Mesenchymal stem cell (in vitro differentiated cells and primary cell): ENCODE measurements at regions not wholly inside any gene's neighbourhood (a gene's known extent, or its start where the extent isn't known, plus 50 kb on each side); places are given as distances from the start of the nearest gene placed in this dataset.

ENCODE experiments used
- DNase-seq: peaks from one replicate; pipeline ENCODE4 v3.0.0-alpha.2; 2013
- H2AFZ ChIP-seq: one replicate; pipeline ENCODE4 v1.6.1; 2013; ENCODE audit warnings: low read depth, mild to moderate bottlenecking, control low read depth, inconsistent platforms, low read length, moderate library complexity
- H2AK5ac ChIP-seq: 2 replicates; pipeline ENCODE4 v1.6.1; 2013; ENCODE audit warnings: low read length, moderate library complexity, mild to moderate bottlenecking, inconsistent platforms; ENCODE audit not compliant: severe bottlenecking
- H2BK120ac ChIP-seq: one replicate; pipeline ENCODE4 v1.6.1; 2013; ENCODE audit warnings: low read depth, mild to moderate bottlenecking, inconsistent platforms, low read length, moderate library complexity
- H2BK12ac ChIP-seq, 2 experiments: one replicate each; pipeline ENCODE4 v1.6.1; 2013; ENCODE audit warnings: inconsistent platforms in 2 of 2, low read length in 2 of 2, mild to moderate bottlenecking in 2 of 2, moderate library complexity in 2 of 2, control low read depth in 1 of 2
- H2BK15ac ChIP-seq: one replicate; pipeline ENCODE4 v1.6.1; 2013; ENCODE audit warnings: mild to moderate bottlenecking, low read depth, inconsistent platforms; ENCODE audit not compliant: poor library complexity, severe bottlenecking
- H2BK5ac ChIP-seq: 2 replicates; pipeline ENCODE4 v1.6.1; 2013; ENCODE audit warnings: low read depth, mild to moderate bottlenecking, low read length, control low read depth, inconsistent platforms; ENCODE audit not compliant: poor library complexity, severe bottlenecking
- H3K14ac ChIP-seq, 2 experiments: one replicate each; pipeline ENCODE4 v1.6.1; 2013; ENCODE audit warnings: inconsistent platforms in 2 of 2, low read length in 2 of 2, control low read depth in 1 of 2, mild to moderate bottlenecking in 1 of 2, moderate library complexity in 1 of 2
- H3K18ac ChIP-seq, 2 experiments: one replicate each; pipeline ENCODE4 v1.6.1; 2013; ENCODE audit warnings: inconsistent platforms in 2 of 2, low read length in 2 of 2, control low read depth in 1 of 2, low read depth in 1 of 2, mild to moderate bottlenecking in 1 of 2
- H3K23ac ChIP-seq, 2 experiments: one replicate each; pipeline ENCODE4 v1.6.1; 2013; ENCODE audit warnings: inconsistent platforms in 2 of 2, low read length in 2 of 2, mild to moderate bottlenecking in 2 of 2, moderate library complexity in 2 of 2, control low read depth in 1 of 2
- H3K27ac ChIP-seq: 2 replicates; pipeline ENCODE4 v1.5.1; 2013; ENCODE audit warnings: mild to moderate bottlenecking, moderate library complexity, low read length, control low read depth, inconsistent platforms; ENCODE audit not compliant: poor library complexity, severe bottlenecking
- H3K27me3 ChIP-seq, 2 experiments: 2 replicates each; pipeline versions ENCODE4 v1.6.1 to v1.7.0; 2013; ENCODE audit warnings: low read length in 2 of 2, mild to moderate bottlenecking in 2 of 2, moderate library complexity in 2 of 2, control low read depth in 1 of 2, inconsistent platforms in 1 of 2; ENCODE audit not compliant: control insufficient read depth in 1 of 2, insufficient read depth in 1 of 2
- H3K36me3 ChIP-seq, 2 experiments: 2 replicates each; pipeline versions ENCODE4 v1.6.1 to v1.7.0; 2013; ENCODE audit warnings: low read length in 2 of 2, control low read depth in 1 of 2, inconsistent platforms in 1 of 2, low read depth in 1 of 2, mild to moderate bottlenecking in 1 of 2; ENCODE audit not compliant: insufficient read depth in 2 of 2, control insufficient read depth in 1 of 2
- H3K4ac ChIP-seq, 2 experiments: one replicate each; pipeline ENCODE4 v1.6.1; 2013; ENCODE audit warnings: inconsistent platforms in 2 of 2, low read length in 2 of 2, mild to moderate bottlenecking in 2 of 2, moderate library complexity in 2 of 2, control low read depth in 1 of 2, low read depth in 1 of 2
- H3K4me1 ChIP-seq: 2 replicates; pipeline ENCODE4 v1.6.1; 2013; ENCODE audit warnings: low read depth, low read length, control low read depth; ENCODE audit not compliant: control insufficient read depth, insufficient read depth
- H3K4me2 ChIP-seq: 2 replicates; pipeline ENCODE4 v1.6.1; 2013; ENCODE audit warnings: low read length, mild to moderate bottlenecking, inconsistent platforms; ENCODE audit not compliant: poor library complexity, severe bottlenecking
- H3K4me3 ChIP-seq, 2 experiments: 2 replicates each; pipeline versions ENCODE4 v1.5.1 to v1.7.0; 2013; ENCODE audit warnings: low read length in 2 of 2, mild to moderate bottlenecking in 2 of 2, control low read depth in 1 of 2, low read depth in 1 of 2; ENCODE audit not compliant: insufficient read depth in 1 of 2
- H3K79me1 ChIP-seq: replicated peaks from 2 replicates; pipeline ENCODE4 v1.6.1; 2013; ENCODE audit warnings: mild to moderate bottlenecking, control low read depth, low read length, inconsistent platforms; ENCODE audit not compliant: poor library complexity, severe bottlenecking
- H3K9ac ChIP-seq: 2 replicates; pipeline ENCODE4 v1.7.0; 2013; ENCODE audit warnings: mild to moderate bottlenecking, low read length, moderate library complexity
- H3K9me3 ChIP-seq: 2 replicates; pipeline ENCODE4 v1.7.0; 2013; ENCODE audit warnings: mild to moderate bottlenecking, low read length; ENCODE audit not compliant: control insufficient read depth
- H4K8ac ChIP-seq: one replicate; pipeline ENCODE4 v1.6.1; 2013; ENCODE audit warnings: inconsistent platforms, mild to moderate bottlenecking, low read length, moderate library complexity
- H4K91ac ChIP-seq: one replicate; pipeline ENCODE4 v1.6.1; 2013; ENCODE audit warnings: mild to moderate bottlenecking, low read length, inconsistent platforms
- WGBS: methylation state at CpG from one replicate; pipeline ENCODE4 v1.1.7; 2013; ENCODE audit warnings: mixed read lengths; 5-methylcytosine and 5-hydroxymethylcytosine counted together

GRCh38 chr2:77962943-77963342, 440.8 kb upstream of the LRRTM4 start:
- H4K8ac ChIP-seq: no peak overlapping the region
- no peak overlapping the region for H3K4me2 ChIP-seq
- no peak overlapping the region for H2BK5ac ChIP-seq
- H4K91ac ChIP-seq: no peak overlapping the region
- no peak overlapping the region for H3K14ac ChIP-seq
- H3K18ac ChIP-seq: no peak overlapping the region
- H3K27ac ChIP-seq: no peak overlapping the region
- no peaks in the 10 kb centered on the region for H3K27me3 ChIP-seq
- H3K79me1 ChIP-seq: no peaks in the 10 kb centered on the region
- no peak overlapping the region for H2BK120ac ChIP-seq
- no peaks in the 10 kb centered on the region for H3K4me1 ChIP-seq
- H2BK15ac ChIP-seq: no peak overlapping the region
- no peaks in the 10 kb centered on the region for H3K36me3 ChIP-seq
- H2BK12ac ChIP-seq: no peak overlapping the region
- no peak for DNase-seq
- H2AFZ ChIP-seq: no peak overlapping the region
- H3K4ac ChIP-seq: no peak overlapping the region
- H3K23ac ChIP-seq: no peak overlapping the region
- peaks cover 4% of the 10 kb centered on the region for H3K9me3 ChIP-seq
- H3K4me3 ChIP-seq: no peak overlapping the region
- no peak overlapping the region for H2AK5ac ChIP-seq
- no peak overlapping the region for H3K9ac ChIP-seq

GRCh38 chr2:77977471-77978063, 455.4 kb upstream of the LRRTM4 start:
- H3K4me3 ChIP-seq: no peak overlapping the region

GRCh38 chr2:77995161-77995560, 473.0 kb upstream of the LRRTM4 start:
- H3K18ac ChIP-seq: no peak overlapping the region
- no peak overlapping the region for H4K8ac ChIP-seq
- no peaks in the 10 kb centered on the region for H3K4me1 ChIP-seq
- H3K79me1 ChIP-seq: no peaks in the 10 kb centered on the region
- no peaks in the 10 kb centered on the region for H3K27me3 ChIP-seq
- H4K91ac ChIP-seq: no peak overlapping the region
- no peak overlapping the region for H3K4me2 ChIP-seq
- no peak overlapping the region for H2AK5ac ChIP-seq
- no peak overlapping the region for H2BK12ac ChIP-seq
- H3K23ac ChIP-seq: no peak overlapping the region
- no peak overlapping the region for H3K14ac ChIP-seq
- no peak overlapping the region for H3K9ac ChIP-seq
- no peak overlapping the region for H3K27ac ChIP-seq
- no peak for DNase-seq
- no peak overlapping the region for H2BK15ac ChIP-seq
- H2BK5ac ChIP-seq: no peak overlapping the region
- H2BK120ac ChIP-seq: no peak overlapping the region
- H3K9me3 ChIP-seq: no peaks in the 10 kb centered on the region
- H2AFZ ChIP-seq: no peak overlapping the region
- H3K36me3 ChIP-seq: no peaks in the 10 kb centered on the region
- no peak overlapping the region for H3K4ac ChIP-seq
- no peak overlapping the region for H3K4me3 ChIP-seq

More at GRCh38 chr2:77977471-77978063, 455.4 kb upstream of the LRRTM4 start:
- no peak overlapping the region for H2AK5ac ChIP-seq
- no peak overlapping the region for H2BK15ac ChIP-seq
- no peak overlapping the region for H3K18ac ChIP-seq
- H3K23ac ChIP-seq: no peak overlapping the region
- 61% methylated on average over 3 of the region's 3 CpGs for WGBS
- no peak overlapping the region for H2AFZ ChIP-seq
- no peaks in the 10 kb centered on the region for H3K27me3 ChIP-seq
- no peak overlapping the region for H2BK5ac ChIP-seq
- no peak overlapping the region for H3K4me2 ChIP-seq
- no peaks in the 10 kb centered on the region for H3K4me1 ChIP-seq
- DNase-seq: peak; percentile 2
- H3K4ac ChIP-seq: no peak overlapping the region
- no peak overlapping the region for H3K14ac ChIP-seq
- H3K27ac ChIP-seq: no peak overlapping the region
- no peaks in the 10 kb centered on the region for H3K36me3 ChIP-seq
- H4K8ac ChIP-seq: no peak overlapping the region
- no peak overlapping the region for H2BK120ac ChIP-seq
- H3K9me3 ChIP-seq: peaks cover 25% of the 10 kb centered on the region
- no peak overlapping the region for H2BK12ac ChIP-seq
- H3K79me1 ChIP-seq: no peaks in the 10 kb centered on the region
- no peak overlapping the region for H3K9ac ChIP-seq
- no peak overlapping the region for H4K91ac ChIP-seq

GRCh38 chr2:77999376-77999775, 477.2 kb upstream of the LRRTM4 start:
- no peak overlapping the region for H4K91ac ChIP-seq
- no peak overlapping the region for H2BK5ac ChIP-seq
- H3K4me2 ChIP-seq: no peak overlapping the region
- H3K23ac ChIP-seq: no peak overlapping the region
- no peaks in the 10 kb centered on the region for H3K9me3 ChIP-seq
- no peaks in the 10 kb centered on the region for H3K36me3 ChIP-seq
- no peaks in the 10 kb centered on the region for H3K4me1 ChIP-seq
- no peak for DNase-seq
- no peak overlapping the region for H3K4me3 ChIP-seq
- H2BK15ac ChIP-seq: no peak overlapping the region
- H4K8ac ChIP-seq: no peak overlapping the region
- H3K79me1 ChIP-seq: no peaks in the 10 kb centered on the region
- no peaks in the 10 kb centered on the region for H3K27me3 ChIP-seq
- no peak overlapping the region for H2AFZ ChIP-seq
- H3K4ac ChIP-seq: no peak overlapping the region
- H3K27ac ChIP-seq: no peak overlapping the region
- WGBS: 86% methylated on average over 1 of the region's 1 CpG
- H2BK120ac ChIP-seq: no peak overlapping the region
- no peak overlapping the region for H2BK12ac ChIP-seq
- H3K18ac ChIP-seq: no peak overlapping the region
- no peak overlapping the region for H3K9ac ChIP-seq
- H3K14ac ChIP-seq: no peak overlapping the region
- no peak overlapping the region for H2AK5ac ChIP-seq
